Spinal cord (tissue), 9 donors: ENCODE measurements at regions not wholly inside any gene's neighbourhood (a gene's known extent, or its start where the extent isn't known, plus 50 kb on each side); places are given as distances from the start of the nearest gene placed in this dataset.

Experiments
- DNase-seq, 6 donors: peaks; one replicate each; pipeline versions ENCODE4 v3.0.0 to v3.0.0-alpha.2; 2013 to 2015; ENCODE audit warnings: low spot score in 6 of 6, low read depth in 4 of 6
- H3K27ac ChIP-seq: one replicate; pipeline ENCODE4 v1.5.1; 2013; ENCODE audit warnings: low read depth, low read length, control low read depth
- H3K27me3 ChIP-seq: one replicate; pipeline ENCODE4 v1.6.1; 2013; ENCODE audit warnings: low read length; ENCODE audit not compliant: control insufficient read depth, insufficient read depth
- H3K36me3 ChIP-seq: one replicate; pipeline ENCODE4 v1.6.1; 2013; ENCODE audit warnings: low read length; ENCODE audit not compliant: control insufficient read depth, insufficient read depth
- H3K4me1 ChIP-seq: one replicate; pipeline ENCODE4 v1.6.1; 2013; ENCODE audit warnings: low read length; ENCODE audit not compliant: control insufficient read depth, insufficient read depth
- H3K4me3 ChIP-seq: one replicate; pipeline ENCODE4 v1.5.1; 2013; ENCODE audit warnings: low read depth, low read length, control low read depth
- H3K9me3 ChIP-seq: one replicate; pipeline ENCODE4 v1.6.1; 2013; ENCODE audit warnings: low read length; ENCODE audit not compliant: control insufficient read depth, insufficient read depth
- WGBS: methylation state at CpG from one replicate; pipeline ENCODE4 v1.1.5; 2013; ENCODE audit warnings: missing lambda C conversion rate; ENCODE audit not compliant: insufficient coverage; 5-methylcytosine and 5-hydroxymethylcytosine counted together
- donor health status: healthy.

- Histone ChIP-seq H3K4me1 (no peaks in the 10 kb centered on the region), H3K27me3 (no peaks in the 10 kb centered on the region), H3K9me3 (no peaks in the 10 kb centered on the region), H3K4me3 (no peak overlapping the region), H3K27ac (no peak overlapping the region), H3K36me3 (no peaks in the 10 kb centered on the region)
- no peak for DNase-seq
- WGBS: 98% methylated on average over 4 of the region's 4 CpGs
Observed at GRCh38 chr11:90849312-90849711, 626.5 kb upstream of the CHORDC1 start.

- Histone ChIP-seq H3K4me1 (no peaks in the 10 kb centered on the region), H3K27ac (no peak overlapping the region)
- no peak for DNase-seq
Observed at GRCh38 chr11:90847268-90847886, 624.5 kb upstream of the CHORDC1 start.

GRCh38 chr11:90846628-90847027 lies 623.8 kb upstream of the CHORDC1 start:
- Histone ChIP-seq H3K4me3 (no peak overlapping the region), H3K36me3 (no peaks in the 10 kb centered on the region), H3K27ac (no peak overlapping the region), H3K27me3 (no peaks in the 10 kb centered on the region), H3K9me3 (no peaks in the 10 kb centered on the region), H3K4me1 (no peaks in the 10 kb centered on the region)
- no peak for DNase-seq
- WGBS: 88% methylated on average over 2 of the region's 3 CpGs

More at GRCh38 chr11:90847268-90847886, 624.5 kb upstream of the CHORDC1 start:
- H3K36me3 ChIP-seq: no peaks in the 10 kb centered on the region
- H3K9me3 ChIP-seq: no peaks in the 10 kb centered on the region
- H3K4me3 ChIP-seq: no peak overlapping the region
- no peaks in the 10 kb centered on the region for H3K27me3 ChIP-seq
- WGBS: no CpG with 5 or more reads among the region's 1 CpG

- H3K36me3 ChIP-seq: no peaks in the 10 kb centered on the region
- no peaks in the 10 kb centered on the region for H3K27me3 ChIP-seq
- no peak overlapping the region for H3K4me3 ChIP-seq
- WGBS: no CpG with 5 or more reads among the region's 2 CpGs
- peak in 1 of 6 donors; percentile 21 for DNase-seq
- no peak overlapping the region for H3K27ac ChIP-seq
- H3K4me1 ChIP-seq: no peaks in the 10 kb centered on the region
- no peaks in the 10 kb centered on the region for H3K9me3 ChIP-seq
Observed at GRCh38 chr11:90845799-90846198, 623.0 kb upstream of the CHORDC1 start.

GRCh38 chr11:90845126-90845525 lies 622.3 kb upstream of the CHORDC1 start:
- no peaks in the 10 kb centered on the region for H3K4me1 ChIP-seq
- no peaks in the 10 kb centered on the region for H3K36me3 ChIP-seq
- no peak overlapping the region for H3K27ac ChIP-seq
- H3K9me3 ChIP-seq: no peaks in the 10 kb centered on the region
- DNase-seq: no peak
- H3K27me3 ChIP-seq: no peaks in the 10 kb centered on the region
- no CpG with 5 or more reads among the region's 1 CpG for WGBS
- no peak overlapping the region for H3K4me3 ChIP-seq

GRCh38 chr11:90844041-90844440 lies 621.2 kb upstream of the CHORDC1 start:
- no peak overlapping the region for H3K27ac ChIP-seq
- H3K4me3 ChIP-seq: no peak overlapping the region
- no peaks in the 10 kb centered on the region for H3K36me3 ChIP-seq
- no CpG with 5 or more reads among the region's 3 CpGs for WGBS
- no peaks in the 10 kb centered on the region for H3K4me1 ChIP-seq
- H3K27me3 ChIP-seq: no peaks in the 10 kb centered on the region
- peak in 1 of 6 donors; percentile 87 for DNase-seq
- no peaks in the 10 kb centered on the region for H3K9me3 ChIP-seq

- Histone ChIP-seq H3K4me3 (no peak overlapping the region), H3K4me1 (no peaks in the 10 kb centered on the region), H3K27ac (no peak overlapping the region), H3K36me3 (no peaks in the 10 kb centered on the region), H3K9me3 (no peaks in the 10 kb centered on the region), H3K27me3 (no peaks in the 10 kb centered on the region)
- no peak for DNase-seq
Observed at GRCh38 chr11:90842681-90843080, 619.8 kb upstream of the CHORDC1 start.

- Histone ChIP-seq H3K27ac (no peak overlapping the region), H3K9me3 (no peaks in the 10 kb centered on the region), H3K27me3 (no peaks in the 10 kb centered on the region), H3K4me3 (no peak overlapping the region), H3K4me1 (no peaks in the 10 kb centered on the region), H3K36me3 (no peaks in the 10 kb centered on the region)
- no peak for DNase-seq
- WGBS: no CpG with 5 or more reads among the region's 2 CpGs
Observed at GRCh38 chr11:90840071-90840470, 617.2 kb upstream of the CHORDC1 start.

- H3K4me1 ChIP-seq: no peaks in the 10 kb centered on the region
- H3K36me3 ChIP-seq: no peaks in the 10 kb centered on the region
- WGBS: no CpG with 5 or more reads among the region's 1 CpG
- H3K9me3 ChIP-seq: no peaks in the 10 kb centered on the region
- H3K4me3 ChIP-seq: no peak overlapping the region
- H3K27me3 ChIP-seq: no peaks in the 10 kb centered on the region
- no peak for DNase-seq
- H3K27ac ChIP-seq: no peak overlapping the region
Observed at GRCh38 chr11:90836031-90836430, 613.2 kb upstream of the CHORDC1 start.

GRCh38 chr11:90823446-90823845 lies 600.6 kb upstream of the CHORDC1 start:
- H3K4me3 ChIP-seq: no peak overlapping the region
- WGBS: 100% methylated on average over 2 of the region's 4 CpGs
- H3K4me1 ChIP-seq: no peaks in the 10 kb centered on the region
- no peaks in the 10 kb centered on the region for H3K36me3 ChIP-seq
- H3K27me3 ChIP-seq: no peaks in the 10 kb centered on the region
- H3K9me3 ChIP-seq: no peaks in the 10 kb centered on the region
- no peak overlapping the region for H3K27ac ChIP-seq
- no peak for DNase-seq
